ENCODE measurements at regions not wholly inside any gene's neighbourhood (a gene's known extent, or its start where the extent isn't known, plus 50 kb on each side); places are given as distances from the start of the nearest gene placed in this dataset.
A peak's percentile ranks its signal among the peaks of the same experiment; 100 is the strongest.
"Not testable (repeated sequence)": the region's sequence is repeated elsewhere in the genome, so short reads cannot be mapped to it uniquely, and the experiment has no call there.

GRCh38 chr9:108765265-108765664, 90.5 kb downstream of the ACTL7B start:
- no peak for DNase-seq (ENCODE audit: low spot score)

- no peak for DNase-seq (ENCODE audit: low spot score)
Observed at GRCh38 chr9:108762348-108763055, 93.3 kb downstream of the ACTL7B start.

GRCh38 chr9:108761655-108762347, 94.0 kb downstream of the ACTL7B start:
- peak; percentile 53 for DNase-seq (ENCODE audit: low spot score)

GRCh38 chr9:108760841-108761240, 94.9 kb downstream of the ACTL7B start:
- no peak for DNase-seq (ENCODE audit: low spot score)

GRCh38 chr9:108759835-108760234, 96.0 kb downstream of the ACTL7B start:
- DNase-seq (ENCODE audit: low spot score): no peak

- no peak for DNase-seq (ENCODE audit: low spot score)
Observed at GRCh38 chr9:108759399-108759798, 96.4 kb downstream of the ACTL7B start.

- DNase-seq (ENCODE audit: low spot score): no peak
Observed at GRCh38 chr9:108756746-108757490, 98.9 kb downstream of the ACTL7B start.

- no peak for DNase-seq (ENCODE audit: low spot score)
Observed at GRCh38 chr9:108755979-108756378, 99.8 kb downstream of the ACTL7B start.

GRCh38 chr9:108751369-108751768, 104.4 kb downstream of the ACTL7B start:
- DNase-seq (ENCODE audit: low spot score): no peak

GRCh38 chr9:108750661-108751215, 105.0 kb downstream of the ACTL7B start:
- DNase-seq (ENCODE audit: low spot score): no peak

- DNase-seq (ENCODE audit: low spot score): no peak
Observed at GRCh38 chr9:108748776-108749175, 107.0 kb downstream of the ACTL7B start.

GRCh38 chr9:108746864-108747263, 108.9 kb downstream of the ACTL7B start:
- no peak for DNase-seq (ENCODE audit: low spot score)

GRCh38 chr9:108746001-108746400, 109.8 kb downstream of the ACTL7B start:
- no peak for DNase-seq (ENCODE audit: low spot score)

GRCh38 chr9:108744641-108745040, 111.1 kb downstream of the ACTL7B start:
- DNase-seq (ENCODE audit: low spot score): no peak

- no peak for DNase-seq (ENCODE audit: low spot score)
Observed at GRCh38 chr9:108743901-108744371, 111.8 kb downstream of the ACTL7B start.

- no peak for DNase-seq (ENCODE audit: low spot score)
Observed at GRCh38 chr9:108743416-108743815, 112.4 kb downstream of the ACTL7B start.

GRCh38 chr9:108742191-108742590, 113.6 kb downstream of the ACTL7B start:
- no peak for DNase-seq (ENCODE audit: low spot score)

GRCh38 chr9:108731292-108731691, 124.5 kb downstream of the ACTL7B start:
- DNase-seq (ENCODE audit: low spot score): not testable (repeated sequence)

GRCh38 chr9:108727580-108728111, 128.1 kb downstream of the ACTL7B start:
- no peak for DNase-seq (ENCODE audit: low spot score)

- no peak for DNase-seq (ENCODE audit: low spot score)
Observed at GRCh38 chr9:108724652-108725051, 131.1 kb downstream of the ACTL7B start.

- no peak for DNase-seq (ENCODE audit: low spot score)
Observed at GRCh38 chr9:108724122-108724521, 131.7 kb downstream of the ACTL7B start.

GRCh38 chr9:108722396-108722795, 133.4 kb downstream of the ACTL7B start:
- no peak for DNase-seq (ENCODE audit: low spot score)

Measured in mucosa of gallbladder (tissue), 1 donor.